ENCODE measurements at regions not wholly inside any gene's neighbourhood (a gene's known extent, or its start where the extent isn't known, plus 50 kb on each side); places are given as distances from the start of the nearest gene placed in this dataset.

DNA sequence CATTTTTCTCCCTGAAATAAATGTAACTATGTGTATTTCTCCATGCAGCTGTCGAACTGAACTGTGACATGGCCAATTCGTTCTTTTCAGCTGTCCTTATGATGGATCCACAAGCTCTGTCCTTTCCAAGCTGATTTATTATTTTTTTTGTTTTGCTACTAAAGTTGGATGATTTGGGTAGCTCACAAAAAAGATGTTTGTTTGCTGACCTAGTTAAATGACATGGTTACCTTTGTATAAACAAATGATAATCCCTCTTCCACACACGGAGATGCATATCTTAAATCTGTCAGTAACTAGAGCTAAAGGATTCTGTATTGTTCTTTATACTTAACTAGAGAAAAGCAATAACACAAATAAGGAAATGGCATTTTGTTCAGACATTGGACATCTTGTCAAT is 884.3 kb upstream of the PCDH20 start:
- no peak overlapping the region for H3K27ac ChIP-seq
- TF ChIP-seq, protein P1, sequence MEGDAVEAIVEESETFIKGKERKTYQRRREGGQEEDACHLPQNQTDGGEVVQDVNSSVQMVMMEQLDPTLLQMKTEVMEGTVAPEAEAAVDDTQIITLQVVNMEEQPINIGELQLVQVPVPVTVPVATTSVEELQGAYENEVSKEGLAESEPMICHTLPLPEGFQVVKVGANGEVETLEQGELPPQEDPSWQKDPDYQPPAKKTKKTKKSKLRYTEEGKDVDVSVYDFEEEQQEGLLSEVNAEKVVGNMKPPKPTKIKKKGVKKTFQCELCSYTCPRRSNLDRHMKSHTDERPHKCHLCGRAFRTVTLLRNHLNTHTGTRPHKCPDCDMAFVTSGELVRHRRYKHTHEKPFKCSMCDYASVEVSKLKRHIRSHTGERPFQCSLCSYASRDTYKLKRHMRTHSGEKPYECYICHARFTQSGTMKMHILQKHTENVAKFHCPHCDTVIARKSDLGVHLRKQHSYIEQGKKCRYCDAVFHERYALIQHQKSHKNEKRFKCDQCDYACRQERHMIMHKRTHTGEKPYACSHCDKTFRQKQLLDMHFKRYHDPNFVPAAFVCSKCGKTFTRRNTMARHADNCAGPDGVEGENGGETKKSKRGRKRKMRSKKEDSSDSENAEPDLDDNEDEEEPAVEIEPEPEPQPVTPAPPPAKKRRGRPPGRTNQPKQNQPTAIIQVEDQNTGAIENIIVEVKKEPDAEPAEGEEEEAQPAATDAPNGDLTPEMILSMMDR (IDR thresholded peaks at IDR 0.05): no peak
- no peak for TF ChIP-seq POLR2A (IDR thresholded peaks at IDR 0.05)
- no peak for TF ChIP-seq EP300 (IDR thresholded peaks at IDR 0.05)
- H3K36me3 ChIP-seq: no peaks in the 10 kb centered on the region
- H3K27me3 ChIP-seq: no peaks in the 10 kb centered on the region
- WGBS, 2 donors: 32 to 36% methylated on average over 3 of the region's 3 CpGs
- no peaks in the 10 kb centered on the region for H3K9me3 ChIP-seq
- H3K4me1 ChIP-seq: no peaks in the 10 kb centered on the region
- DNase-seq (ENCODE audit: low spot score in 2 of 2): no peak
- no peak overlapping the region for H3K4me3 ChIP-seq

DNA sequence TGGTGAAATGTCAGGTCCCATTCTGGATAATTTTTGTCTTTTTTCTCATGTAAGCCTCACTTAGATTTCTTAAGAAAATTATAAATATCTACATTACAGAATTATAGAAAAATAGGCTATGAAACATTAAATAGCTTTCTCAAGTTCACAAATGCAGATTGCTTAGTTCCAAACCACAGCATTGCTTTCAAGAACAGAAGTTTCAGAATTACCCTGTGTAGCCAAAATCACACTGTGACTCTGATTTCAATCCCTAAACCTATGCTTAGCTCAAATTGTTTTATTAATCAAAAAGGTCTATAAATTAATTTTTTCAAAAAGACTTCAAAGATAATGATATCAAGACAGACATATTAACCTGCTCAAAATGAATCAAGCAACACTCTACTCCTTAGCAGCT is 881.2 kb upstream of the PCDH20 start:
- no peak overlapping the region for H3K27ac ChIP-seq
- no peaks in the 10 kb centered on the region for H3K27me3 ChIP-seq
- H3K9me3 ChIP-seq: no peaks in the 10 kb centered on the region
- H3K36me3 ChIP-seq: no peaks in the 10 kb centered on the region
- no peaks in the 10 kb centered on the region for H3K4me1 ChIP-seq
- DNase-seq (ENCODE audit: low spot score in 2 of 2): no peak
- TF ChIP-seq EP300 (IDR thresholded peaks at IDR 0.05) (no peak), POLR2A (IDR thresholded peaks at IDR 0.05) (no peak)
- TF ChIP-seq, protein P1 (IDR thresholded peaks at IDR 0.05): no peak
- H3K4me3 ChIP-seq: no peak overlapping the region

DNA sequence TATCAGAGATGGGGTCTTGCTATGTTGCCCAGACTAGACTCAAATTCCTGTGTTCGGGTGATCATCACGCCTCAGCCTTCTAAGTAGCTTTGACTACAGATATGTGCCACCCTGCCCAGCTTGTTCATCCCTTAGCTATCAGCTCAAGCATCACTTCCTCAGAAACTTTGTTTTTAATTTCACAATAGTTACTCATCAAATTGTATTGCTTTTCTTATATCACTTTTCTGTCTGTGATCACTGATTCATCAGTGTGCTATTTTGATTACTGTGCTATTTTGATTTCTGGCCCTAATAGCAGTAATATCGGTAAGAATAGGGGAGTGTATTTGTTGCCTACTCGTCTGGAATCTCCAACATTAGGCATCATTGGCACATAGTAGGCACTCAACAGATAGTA is 878.6 kb upstream of the PCDH20 start:
- no peaks in the 10 kb centered on the region for H3K36me3 ChIP-seq
- DNase-seq (ENCODE audit: low spot score in 2 of 2): no peak
- no peaks in the 10 kb centered on the region for H3K4me1 ChIP-seq
- no peaks in the 10 kb centered on the region for H3K27me3 ChIP-seq
- WGBS, 2 donors: 71 to 73% methylated on average over 4 of the region's 4 CpGs
- no peak overlapping the region for H3K27ac ChIP-seq
- TF ChIP-seq POLR2A (IDR thresholded peaks at IDR 0.05): no peak
- TF ChIP-seq, protein P1 (IDR thresholded peaks at IDR 0.05): no peak
- no peak for TF ChIP-seq EP300 (IDR thresholded peaks at IDR 0.05)
- H3K9me3 ChIP-seq: no peaks in the 10 kb centered on the region
- no peak overlapping the region for H3K4me3 ChIP-seq

DNA sequence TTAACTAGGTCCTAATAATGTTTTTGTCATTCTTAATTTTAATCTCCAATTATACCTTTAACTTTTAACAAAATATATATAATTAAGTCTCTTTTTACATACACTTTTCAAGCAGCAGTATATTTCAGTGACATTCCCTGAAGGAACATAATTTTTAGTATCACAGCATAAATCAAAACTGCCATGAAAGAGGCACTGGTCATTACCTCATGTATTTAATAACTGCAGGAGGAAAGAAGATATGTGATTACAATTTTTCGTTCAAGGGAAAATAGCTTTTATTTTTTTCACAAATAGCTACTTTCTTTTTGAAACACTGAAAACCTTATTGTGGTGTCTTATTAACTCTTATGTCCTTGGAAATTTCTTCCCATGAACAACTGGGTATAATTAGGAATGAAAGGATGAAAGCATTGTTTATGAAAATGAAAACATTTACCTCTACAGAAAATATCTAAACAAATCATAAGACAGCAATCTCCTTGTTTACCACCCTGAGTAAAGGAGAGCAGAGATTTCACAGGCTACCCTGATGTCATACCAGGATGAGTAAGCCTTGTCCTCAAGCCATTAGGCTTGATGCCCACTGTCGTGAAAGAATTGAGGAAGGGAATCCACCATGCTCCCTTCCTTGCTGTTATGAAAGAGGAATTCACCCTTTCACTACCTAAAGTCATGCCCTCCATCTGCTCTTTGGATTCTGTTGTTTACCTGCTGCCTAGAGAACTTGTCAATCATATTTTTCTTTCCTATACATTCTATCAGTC is 877.2 kb upstream of the PCDH20 start:
- WGBS, 2 donors: 25 to 38% methylated on average over 2 of the region's 2 CpGs
- no peaks in the 10 kb centered on the region for H3K4me1 ChIP-seq
- no peaks in the 10 kb centered on the region for H3K27me3 ChIP-seq
- no peak overlapping the region for H3K27ac ChIP-seq
- H3K36me3 ChIP-seq: no peaks in the 10 kb centered on the region
- no peaks in the 10 kb centered on the region for H3K9me3 ChIP-seq
- TF ChIP-seq, protein P1 (IDR thresholded peaks at IDR 0.05): no peak
- TF ChIP-seq POLR2A (IDR thresholded peaks at IDR 0.05) (no peak), EP300 (IDR thresholded peaks at IDR 0.05) (no peak)
- no peak for DNase-seq (ENCODE audit: low spot score in 2 of 2)
- H3K4me3 ChIP-seq: no peak overlapping the region

GRCh38 chr13:62290542-62290941 is 874.9 kb upstream of the PCDH20 start:
- Histone ChIP-seq H3K27ac (no peak overlapping the region), H3K4me1 (no peaks in the 10 kb centered on the region), H3K36me3 (no peaks in the 10 kb centered on the region), H3K4me3 (no peak overlapping the region), H3K27me3 (no peaks in the 10 kb centered on the region), H3K9me3 (no peaks in the 10 kb centered on the region)
- no peak for DNase-seq (ENCODE audit: low spot score in 2 of 2)
- TF ChIP-seq, protein P1 (IDR thresholded peaks at IDR 0.05): no peak
- TF ChIP-seq EP300 (IDR thresholded peaks at IDR 0.05): no peak
- TF ChIP-seq POLR2A (IDR thresholded peaks at IDR 0.05): no peak
